ENCODE measurements at regions not wholly inside any gene's neighbourhood (a gene's known extent, or its start where the extent isn't known, plus 50 kb on each side); places are given as distances from the start of the nearest gene placed in this dataset.

DNA sequence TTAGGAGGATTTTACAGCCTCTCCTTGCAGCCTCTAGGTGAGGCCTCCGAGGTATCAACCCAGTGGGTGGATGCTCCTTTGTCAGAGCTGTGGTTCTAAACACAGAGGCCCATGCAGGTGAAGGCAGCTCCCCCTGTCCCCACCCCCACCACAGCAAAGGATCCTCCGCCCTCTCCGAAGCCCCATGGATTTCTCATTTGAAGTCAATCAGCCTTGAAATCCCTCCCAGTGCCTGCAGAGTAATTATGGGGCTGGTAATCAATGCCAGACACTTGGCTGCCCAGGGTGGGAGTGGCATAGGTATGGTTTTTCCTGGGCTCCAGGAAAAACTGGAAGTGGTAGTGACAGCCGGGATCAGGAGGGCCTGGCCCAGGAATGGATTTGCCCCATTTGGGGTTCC, 119.5 kb upstream of the CSF3R start:
- no peak for DNase-seq

DNA sequence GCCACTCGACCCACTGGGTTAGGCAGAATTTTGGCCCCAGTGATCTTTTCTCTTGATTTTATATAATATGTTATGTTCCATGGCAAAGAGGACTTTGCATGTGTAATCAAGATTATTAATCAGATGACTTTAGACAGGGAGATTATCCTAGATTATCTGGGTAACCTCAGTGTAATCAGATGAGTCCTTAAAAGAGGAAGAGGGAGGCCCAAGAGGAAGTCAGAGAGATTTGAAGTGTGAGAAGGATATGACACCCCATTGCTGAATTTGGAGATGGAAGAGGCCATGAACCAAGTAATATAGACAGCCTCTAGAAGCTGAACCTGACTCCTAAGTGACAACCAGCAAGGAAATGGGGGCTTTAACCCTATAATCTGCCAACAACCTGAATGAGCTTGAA, 117.1 kb upstream of the CSF3R start:
- no peak for DNase-seq

DNA sequence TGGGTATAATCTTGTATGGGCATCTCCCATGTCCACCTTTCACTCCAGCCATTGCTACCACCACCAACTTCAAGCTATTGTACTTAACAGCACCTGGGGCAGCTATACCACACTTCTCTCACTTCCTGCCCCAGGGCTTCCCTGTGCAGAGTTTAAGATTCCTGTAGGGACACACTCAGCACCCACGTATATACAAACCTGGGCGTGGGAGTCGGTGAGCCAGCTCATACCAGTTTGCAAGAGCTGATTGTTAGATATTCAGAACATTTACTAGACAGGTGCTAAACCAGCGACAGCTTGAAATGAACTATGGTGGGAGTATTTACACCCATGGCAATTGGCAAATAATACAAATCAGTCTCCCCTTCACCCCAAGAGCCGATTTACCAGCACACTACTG, 114.8 kb upstream of the CSF3R start:
- DNase-seq, result no peak

DNA sequence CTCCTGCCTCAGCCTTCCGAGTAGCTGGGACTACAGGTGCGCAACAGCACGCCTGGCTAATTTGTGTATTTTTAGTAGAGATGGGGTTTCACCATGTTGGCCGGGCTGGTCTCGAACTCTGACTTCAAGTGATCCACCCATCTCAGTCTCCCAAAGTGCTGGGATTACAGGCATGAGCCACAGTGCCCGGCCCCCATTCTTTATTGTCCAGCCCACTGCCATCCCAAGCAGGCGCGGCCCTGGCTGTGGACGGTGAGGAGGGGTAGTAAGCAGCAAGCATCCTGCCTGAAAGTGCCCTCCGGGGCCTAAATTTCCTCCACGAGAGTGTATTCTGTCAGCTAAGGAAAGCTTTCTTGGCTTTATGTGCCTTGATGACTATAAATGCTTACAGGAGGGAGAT, 113.2 kb upstream of the CSF3R start:
- DNase-seq, result no peak

DNA sequence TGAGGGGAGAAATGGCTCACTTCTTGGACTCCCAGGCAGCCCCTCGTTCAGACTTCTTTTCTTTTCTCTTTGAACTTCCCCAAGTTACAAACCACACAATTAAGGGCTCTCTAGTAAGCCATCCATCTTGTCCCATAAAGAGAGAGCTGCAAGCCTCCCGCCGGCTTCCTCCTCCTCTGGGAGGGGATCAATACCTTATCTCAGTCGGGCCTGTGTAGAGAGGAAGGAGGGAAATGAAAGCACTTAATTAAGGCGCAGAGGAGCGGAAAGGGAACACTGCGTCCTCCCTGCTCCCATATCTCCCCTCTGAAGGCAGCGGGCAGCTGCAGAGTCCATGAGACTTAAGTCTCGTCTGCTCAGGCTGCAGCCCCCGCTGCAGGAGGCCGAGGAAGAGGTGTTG, 112.6 kb upstream of the CSF3R start:
- no peak for DNase-seq

DNA sequence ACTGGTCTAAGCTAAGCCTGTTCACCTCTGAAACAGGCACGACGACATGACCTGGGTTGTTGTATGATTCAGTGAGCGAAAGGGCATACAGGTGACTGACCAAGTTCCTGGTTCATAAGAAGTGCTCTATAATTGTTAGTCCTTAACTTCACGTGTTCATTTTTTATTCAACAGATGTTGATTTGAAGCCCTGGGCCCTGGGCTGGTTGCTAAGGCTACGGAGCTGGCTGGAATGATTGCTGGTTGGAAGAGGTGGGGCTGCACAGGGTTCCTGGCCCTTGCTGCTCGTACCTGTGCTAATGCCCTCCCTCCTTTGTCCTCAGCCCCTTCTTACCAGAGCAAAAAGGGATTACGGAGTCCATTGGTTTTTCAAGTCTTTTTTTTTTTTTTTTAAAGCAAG, 111.3 kb upstream of the CSF3R start:
- peak; percentile 73 for DNase-seq

DNA sequence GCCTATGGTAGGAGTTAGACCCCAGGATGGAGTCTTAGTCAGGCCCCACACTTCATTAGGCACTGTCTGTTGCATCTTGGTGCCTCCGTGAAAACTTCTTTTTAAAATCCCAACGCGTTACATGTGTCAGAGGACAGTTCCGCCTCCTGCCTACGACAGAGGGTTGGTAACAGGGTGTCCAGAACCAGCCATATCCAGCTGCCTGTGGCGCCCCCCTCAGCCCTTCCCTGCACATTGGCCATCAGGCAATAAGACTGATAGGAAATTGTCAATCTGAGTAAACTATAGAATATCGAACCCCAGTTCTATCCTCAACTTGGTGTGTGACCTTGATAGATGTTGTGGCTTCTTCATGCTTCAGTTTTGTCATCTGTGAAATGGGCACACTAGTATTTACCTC, 108.6 kb upstream of the CSF3R start:
- no peak for DNase-seq

DNA sequence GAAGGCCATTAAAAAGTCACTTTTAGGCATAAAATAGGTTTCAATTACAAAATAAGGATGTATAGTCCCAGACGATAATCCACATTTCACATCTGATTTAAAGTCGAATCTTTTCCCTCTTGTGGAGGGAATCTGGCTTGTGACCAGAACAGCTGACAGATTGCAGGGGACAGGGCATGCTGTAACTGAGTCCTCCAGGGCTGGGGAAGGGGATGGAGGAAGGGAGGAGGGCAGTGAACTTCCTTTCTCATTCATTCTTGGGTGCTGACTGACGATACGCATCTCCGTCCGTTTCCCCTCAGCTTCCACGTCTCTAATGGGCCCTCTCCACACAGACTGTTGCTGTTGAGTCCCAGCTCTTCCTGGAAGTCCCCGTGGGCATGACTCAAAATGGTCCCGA, 108.1 kb upstream of the CSF3R start:
- no peak for DNase-seq

DNA sequence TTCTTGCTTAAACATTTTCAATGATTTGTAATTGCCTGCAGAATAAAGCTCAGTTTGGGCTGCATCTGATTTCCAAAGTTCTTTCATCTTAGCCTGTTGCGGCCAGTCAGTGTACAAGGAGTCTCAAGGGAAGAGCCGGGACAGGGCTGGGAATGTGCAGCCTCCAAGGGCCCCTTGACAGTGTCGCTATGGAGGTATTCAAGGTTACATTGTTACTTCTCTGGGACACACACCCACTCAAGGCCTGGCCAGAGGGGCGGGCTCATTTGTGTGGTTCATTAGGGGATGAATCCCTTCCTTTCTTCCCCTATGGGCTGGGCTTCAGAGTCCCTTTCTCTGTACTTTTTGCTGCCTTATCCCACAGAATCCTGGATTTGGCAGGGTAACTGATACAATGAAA, 107.6 kb upstream of the CSF3R start:
- DNase-seq, result no peak

DNA sequence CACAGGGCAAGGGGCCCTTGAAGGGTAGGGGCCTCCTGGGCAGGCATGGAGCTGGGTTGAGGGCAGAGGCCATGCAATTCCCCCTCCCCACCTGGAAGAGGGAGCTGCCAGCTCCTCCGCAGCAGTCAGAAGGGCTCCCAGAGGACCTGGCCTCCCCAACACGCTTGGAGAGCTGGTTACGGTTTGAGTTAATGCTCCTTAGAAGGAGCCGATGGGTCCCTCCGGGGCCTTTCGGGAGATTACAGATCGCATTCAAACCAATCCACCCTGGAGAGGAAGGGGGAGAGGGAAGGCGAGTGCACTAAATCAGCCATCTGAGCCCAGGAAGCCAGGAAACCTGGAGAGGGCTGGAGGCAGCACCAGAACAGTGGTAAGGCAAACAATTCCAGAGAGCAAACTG, 106.3 kb upstream of the CSF3R start:
- no peak for DNase-seq

DNA sequence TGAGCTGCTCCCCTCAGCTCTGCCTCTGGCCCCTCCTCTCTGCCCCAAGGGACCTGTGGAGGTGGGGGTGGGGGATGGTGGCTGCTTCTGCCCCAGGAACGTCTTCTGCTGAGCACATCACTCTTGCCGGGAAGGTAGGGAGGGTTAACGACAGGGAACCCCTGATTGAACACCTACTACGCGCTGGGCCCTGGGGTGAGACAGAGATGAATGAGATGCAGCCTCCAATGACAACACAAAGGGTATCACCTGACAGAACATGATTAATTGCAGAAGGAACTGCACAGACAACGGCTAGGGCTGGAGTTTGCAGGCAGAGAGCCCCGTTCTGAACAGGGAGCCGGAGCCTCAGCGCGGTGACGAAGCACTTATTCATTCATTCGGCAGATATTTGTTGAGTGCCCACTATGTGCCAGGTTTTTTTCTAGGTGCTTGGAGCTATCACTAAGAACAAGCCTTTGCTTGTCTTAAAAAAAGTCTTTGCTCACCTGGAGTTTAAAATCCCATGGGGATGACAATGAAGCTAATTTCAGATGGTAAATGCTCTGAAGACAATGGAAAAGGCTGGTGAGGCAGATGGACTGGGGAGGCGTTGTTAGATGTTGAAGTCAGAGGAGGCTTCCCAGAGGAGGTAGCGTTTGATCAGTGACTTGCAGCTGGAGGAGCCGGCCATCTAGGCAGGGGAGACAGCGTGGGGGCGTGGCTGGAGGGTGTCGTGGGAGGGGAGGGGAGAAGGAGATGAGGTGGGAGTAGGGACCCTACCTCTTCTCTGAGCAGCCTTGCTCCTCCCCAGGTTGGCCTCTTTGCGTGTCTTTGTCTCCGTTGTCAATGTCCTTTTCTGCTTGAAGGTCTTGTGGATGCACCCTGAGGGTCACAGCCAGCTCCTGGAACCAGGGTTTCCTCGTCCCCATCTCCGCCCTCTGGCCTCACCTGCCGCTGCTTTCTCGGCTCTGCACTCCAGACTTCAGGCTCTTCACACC, 103.1 kb upstream of the CSF3R start:
- DNase-seq, result no peak

DNA sequence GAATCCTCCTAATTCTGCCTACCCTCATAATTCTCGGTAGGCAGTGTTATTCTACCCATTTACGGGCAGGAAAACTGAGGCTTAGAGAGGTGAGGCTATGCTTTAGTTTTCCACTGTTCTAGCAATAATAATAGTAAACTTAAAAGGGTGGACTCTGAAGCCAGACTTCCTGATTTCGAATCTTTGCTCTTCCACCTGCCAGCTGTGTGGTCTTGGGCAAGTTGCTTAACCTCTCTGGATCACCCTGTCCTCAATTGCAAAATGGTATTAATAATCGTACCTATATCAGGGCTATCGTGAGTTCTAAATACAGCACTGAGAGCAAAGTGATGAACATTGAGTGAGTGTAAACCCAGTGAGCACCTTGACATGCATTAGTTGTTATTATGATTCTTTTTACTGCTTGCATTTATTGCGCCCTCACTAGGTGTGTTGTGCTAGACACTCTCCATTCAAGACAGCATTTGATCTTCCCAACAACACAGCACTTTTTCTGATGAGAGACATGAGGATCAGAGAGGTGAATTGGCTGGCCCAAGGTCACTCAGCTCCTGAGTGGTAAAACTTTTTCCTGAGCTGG, 102.3 kb upstream of the CSF3R start:
- DNase-seq, result no peak

DNA sequence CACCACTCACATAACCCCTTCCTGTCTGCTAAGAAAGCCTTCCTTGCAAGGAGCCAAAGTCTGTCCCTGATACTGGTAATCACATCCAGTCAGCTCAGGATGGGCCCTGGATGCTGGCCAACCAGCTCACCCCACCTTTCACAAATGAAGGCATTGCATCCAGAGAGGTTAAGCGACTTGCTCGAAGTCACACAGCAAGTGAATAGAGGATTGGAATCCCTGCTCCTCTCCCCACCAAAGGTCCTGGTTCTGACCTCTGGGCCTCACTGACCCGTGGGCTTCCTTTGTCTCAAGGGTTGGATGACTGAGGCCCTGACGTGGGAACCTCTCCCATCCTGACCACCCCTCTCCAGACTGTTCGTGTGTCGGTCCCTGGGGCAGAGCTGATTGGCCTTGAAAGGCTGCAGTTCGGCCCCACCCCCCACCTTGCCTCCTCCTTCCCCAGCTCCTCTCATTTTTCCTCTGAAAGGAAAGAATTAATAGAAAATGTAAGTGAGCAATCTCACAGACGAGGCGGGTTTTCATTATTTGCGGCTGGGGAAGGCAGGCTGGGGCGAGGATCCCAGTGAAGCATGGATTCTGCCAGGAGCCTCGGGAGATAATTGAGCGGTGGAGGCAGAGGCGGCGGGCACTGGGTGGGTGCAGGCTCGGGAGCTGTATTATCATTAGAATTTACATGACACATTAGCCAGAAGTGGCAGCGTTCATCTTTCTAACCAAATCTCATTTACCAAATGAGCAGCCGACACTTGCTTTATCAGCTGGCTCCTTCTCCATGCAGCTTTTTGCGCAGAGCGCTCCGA, 101.5 kb upstream of the CSF3R start:
- DNase-seq, result no peak

DNA sequence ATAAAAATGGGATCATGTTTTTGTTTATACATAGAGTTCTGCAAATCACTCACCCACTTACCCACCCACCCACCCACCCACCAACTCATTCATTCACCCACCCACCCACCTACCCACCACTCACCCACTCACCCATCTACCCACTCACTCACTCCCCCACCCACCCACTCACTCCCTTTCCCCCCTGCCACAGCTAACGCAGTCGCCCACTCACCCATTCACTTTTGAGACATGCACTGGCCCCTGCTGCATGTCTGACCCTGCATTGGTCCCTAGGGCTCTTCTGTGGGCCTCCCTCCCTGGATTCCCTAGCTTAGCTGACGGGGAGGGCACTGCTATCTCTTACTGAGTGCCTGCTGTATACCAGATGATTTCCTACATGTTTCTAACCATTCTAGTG, 100.4 kb upstream of the CSF3R start:
- no peak for DNase-seq

DNA sequence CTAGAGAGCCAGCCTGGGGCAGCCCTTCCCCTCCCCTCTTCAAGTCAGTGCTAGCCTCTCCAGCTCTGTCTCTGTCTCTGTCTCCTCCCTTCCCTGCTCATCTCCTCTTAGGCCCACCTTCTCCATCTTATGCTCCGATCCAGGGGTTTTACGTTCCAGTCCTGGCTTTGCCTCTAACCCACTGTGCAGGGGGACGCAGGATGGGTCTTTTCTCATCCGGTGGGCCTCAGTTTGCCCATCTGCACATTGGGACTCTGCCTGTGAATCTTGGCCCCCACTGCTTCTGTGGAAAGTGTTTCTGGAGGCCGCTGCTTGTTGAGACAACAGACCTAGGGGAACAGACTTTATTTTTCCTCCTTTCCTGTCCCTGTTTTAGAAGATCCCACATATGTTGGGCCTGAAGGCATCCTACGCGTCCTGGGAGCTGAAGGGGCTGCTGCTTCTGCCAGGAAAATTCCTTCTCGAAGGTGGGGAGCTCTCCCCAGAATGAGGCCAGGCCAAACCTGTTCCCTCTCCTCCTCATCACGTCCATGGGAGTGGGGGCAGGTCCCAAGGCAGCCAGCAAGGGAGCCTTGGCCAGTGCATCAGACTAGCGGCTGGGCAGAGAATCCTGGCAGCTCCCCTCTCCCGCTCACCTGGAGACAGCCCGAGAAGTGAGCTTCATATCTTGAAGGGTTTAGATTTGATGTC, 99.5 kb upstream of the CSF3R start:
- no peak for DNase-seq

DNA sequence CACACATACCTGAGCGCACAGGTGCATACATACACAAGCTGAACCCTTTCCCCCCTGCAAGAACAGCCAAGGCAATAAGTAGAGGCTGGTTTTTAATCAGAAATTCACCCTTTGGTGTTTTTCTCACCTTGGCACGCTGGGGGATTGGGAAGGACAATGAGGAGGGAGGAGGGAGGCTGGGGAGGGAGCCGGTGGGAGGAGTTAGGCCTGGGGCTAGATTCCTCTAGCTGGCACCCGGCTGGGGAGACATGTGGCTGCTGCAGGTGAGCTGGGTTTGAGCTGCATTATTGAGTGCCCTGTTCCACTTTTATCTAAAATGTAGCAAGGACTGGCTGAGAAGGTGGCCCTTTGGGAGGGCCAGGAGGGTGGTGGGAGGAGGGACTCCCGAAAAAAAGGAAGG, 97.8 kb upstream of the CSF3R start:
- DNase-seq, result no peak

DNA sequence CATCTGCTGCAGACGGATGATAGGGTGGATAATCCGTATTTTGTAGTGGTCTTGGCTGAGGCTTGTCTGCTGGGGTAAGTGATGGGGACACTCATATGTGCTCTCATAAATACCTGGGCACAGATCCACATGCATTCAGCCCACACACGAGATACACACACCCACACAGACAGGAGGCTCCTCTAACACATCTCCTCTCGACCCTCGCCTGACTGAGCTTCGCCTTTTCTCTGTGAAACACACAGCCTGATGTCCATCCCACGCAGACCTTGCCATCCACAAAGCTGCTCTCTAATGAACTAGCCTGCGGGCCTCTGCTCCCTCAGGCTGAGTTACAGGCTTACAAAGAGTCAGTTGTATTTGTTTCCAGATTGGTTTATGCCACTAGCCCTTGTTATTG, 96.3 kb upstream of the CSF3R start:
- no peak for DNase-seq

DNA sequence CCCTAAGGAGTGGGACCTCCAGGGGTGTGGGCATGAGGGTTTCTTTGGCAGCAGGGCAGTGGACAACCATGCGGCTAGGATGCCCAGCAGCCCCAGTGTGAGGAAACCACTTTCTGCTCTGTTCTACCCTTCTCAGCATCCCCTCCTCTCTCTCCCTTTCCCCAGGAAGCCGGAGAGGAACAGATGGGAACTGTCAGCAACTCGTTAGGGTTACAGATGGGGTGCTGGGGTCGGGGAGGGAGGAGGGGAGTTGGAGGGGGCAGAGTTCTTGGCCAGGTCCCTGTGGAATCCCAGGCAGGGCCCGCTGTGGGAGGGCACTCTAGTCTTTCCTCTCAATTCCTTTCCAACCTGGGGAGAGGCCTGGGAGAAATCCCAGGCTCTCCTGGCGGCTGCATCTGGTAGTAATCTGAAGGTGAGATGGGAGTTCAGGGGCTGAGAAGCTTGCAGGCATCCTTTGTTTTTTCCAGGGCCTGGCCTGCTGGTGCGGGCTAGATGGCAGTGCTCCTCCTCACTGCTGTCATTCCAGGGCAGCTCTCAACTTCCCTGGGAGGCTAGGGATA, 93.9 kb upstream of the CSF3R start:
- DNase-seq, result no peak

DNA sequence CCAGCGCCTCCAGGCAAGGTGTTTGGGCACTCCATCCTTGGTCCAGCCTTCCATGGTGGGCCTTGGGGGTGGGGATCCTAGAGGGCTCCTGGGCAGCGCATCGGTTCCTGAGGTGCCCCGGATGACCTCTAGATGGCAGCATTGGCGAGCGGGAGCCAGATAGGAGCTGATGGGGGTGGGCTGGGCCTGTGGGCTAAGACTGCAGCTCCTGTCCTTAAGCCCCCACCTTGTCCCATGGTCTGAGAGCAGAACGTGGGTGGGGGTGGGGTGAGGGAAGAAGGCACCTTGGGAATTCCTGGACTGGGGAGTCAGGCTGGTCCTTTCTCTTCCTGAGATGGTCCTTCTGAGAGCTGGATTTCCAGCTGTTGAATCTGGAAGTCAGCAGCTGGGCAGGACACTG, 93.4 kb upstream of the CSF3R start:
- DNase-seq, result peak; percentile 64

DNA sequence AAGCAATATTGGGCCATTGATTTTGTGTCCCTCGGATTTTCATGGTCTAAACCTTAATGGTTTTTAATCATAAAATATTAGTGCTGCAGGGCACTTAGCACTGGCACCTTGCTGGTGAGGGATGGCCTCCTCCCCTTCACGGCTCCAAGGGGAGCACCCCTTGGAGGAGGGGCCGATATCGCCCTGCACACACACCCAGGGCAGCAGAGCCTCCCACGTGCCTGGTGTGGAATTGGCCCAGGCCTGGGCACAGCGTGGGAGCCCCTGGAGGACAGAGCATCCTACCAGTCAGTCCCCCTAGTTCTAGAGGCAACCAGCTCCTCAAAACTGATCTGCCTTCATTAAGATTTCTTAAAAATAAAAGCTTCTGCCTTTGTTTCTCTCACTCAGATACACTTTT, 90.7 kb upstream of the CSF3R start:
- no peak for DNase-seq

DNA sequence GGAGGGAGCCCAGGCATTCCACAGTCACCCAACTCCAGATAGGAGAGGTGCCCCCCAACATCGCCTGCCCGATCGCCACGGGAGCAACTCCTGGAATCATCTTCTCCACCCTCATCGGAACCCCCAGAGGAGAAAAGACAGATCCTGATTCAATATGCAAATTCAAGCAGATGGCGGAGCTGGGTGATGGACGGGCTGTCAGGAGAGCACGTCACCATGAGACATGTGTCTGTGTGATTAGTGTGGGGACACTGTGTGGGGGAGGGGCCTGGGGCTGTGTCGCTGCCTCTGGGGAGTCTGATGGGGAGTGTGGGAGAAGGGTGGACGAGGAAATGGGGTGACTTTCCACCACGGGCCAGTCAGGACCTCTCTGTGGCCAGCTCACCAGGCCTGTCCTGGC, 90.2 kb upstream of the CSF3R start:
- no peak for DNase-seq

DNA sequence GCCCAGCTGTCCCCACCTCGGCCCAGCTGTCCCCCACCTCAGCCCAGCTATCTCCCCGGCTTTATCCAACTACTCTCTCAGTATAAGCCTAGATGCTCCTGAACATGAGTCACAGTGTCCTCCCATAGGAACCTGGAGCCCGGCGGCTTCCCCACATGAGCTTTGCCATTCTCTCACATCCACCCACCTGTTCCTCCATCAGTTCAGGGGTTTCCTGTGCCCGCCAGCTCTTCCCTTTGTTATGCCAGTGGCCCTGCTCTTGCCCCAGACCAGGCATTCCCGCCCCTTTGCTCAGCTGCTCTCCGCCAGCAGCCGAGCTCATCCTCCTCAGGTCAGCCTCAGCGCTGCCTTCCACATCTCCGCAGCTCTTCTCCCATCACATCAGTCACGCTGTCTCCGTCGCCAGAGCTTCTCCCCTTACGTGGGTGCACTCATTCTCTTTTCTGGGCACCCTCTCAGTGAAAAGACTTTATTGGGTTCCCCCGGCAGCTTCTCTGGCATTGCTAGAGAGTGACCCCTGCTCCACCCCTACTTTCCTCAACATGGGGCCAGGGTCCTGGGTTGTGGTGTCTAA, 89.5 kb upstream of the CSF3R start:
- no peak for DNase-seq

DNA sequence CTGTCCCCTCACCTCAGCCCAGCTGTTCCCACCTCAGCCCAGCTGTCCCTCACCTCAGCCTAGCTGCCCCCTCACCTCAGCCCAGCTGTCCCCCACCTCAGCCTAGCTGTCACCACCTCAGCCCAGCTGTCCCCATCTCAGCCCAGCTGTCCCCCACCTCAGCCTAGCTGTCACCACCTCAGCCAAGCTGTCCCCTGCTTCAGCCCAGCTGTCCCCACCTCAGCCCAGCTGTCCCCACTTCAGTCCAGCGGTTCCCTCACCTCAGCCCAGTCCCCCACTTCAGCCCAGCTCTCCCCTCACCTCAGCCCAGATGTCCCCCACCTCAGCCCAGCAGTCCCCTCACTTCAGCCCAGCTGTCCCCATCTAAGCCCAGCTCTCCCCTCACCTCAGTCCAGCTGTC, 88.4 kb upstream of the CSF3R start:
- DNase-seq, result no peak
